ENCODE measurements at regions not wholly inside any gene's neighbourhood (a gene's known extent, or its start where the extent isn't known, plus 50 kb on each side); places are given as distances from the start of the nearest gene placed in this dataset.

DNA sequence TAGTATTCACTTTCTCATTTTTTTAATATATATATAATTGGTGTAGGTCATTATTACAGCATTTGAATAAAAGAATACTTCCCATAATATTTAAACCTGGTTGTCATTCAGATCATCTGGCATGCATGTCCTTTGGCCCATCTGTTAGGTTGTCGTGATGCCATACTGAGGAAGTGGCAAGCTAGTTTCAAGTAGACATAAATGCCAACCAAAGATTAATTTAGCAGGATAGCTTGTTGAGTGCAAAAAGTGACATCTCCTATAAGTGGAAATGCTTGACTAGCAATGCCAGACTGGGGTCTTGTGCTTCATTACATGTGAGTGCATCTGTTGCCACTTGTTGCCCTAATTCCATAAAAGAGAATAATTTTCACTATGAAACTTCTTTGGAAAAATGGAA, 1044.7 kb downstream of the GRIK2 start:
- no peak for DNase-seq

DNA sequence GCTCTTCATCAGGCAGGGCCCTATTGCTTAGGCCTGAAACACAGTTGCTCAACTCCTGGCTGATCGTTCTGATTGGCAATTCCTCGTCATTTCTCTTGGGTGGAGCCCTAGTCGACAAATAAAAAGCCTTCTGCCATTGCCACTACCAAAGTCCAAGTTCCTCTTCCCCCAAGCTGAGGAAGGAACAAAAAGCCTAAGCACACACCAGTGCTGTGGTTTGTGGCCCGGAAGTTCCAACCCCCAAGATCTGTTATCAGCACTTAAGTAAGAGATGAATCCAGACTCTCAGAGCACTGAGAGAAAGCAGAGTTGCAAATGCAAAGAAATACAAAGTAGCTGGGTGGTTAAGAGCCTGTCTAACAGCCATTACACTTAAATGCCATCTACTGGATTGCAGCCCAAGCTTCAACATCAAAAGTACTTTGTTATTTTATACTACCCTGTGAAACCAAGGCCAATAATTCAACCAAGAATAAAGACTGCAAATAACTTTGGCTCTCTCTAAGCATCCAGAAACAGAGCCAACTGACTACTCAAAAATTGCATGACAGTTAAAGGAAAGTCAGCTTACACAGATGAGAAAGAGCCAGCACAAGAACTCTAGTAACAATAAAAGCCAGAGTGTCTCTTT, 1024.0 kb downstream of the GRIK2 start:
- DNase-seq = no peak

DNA sequence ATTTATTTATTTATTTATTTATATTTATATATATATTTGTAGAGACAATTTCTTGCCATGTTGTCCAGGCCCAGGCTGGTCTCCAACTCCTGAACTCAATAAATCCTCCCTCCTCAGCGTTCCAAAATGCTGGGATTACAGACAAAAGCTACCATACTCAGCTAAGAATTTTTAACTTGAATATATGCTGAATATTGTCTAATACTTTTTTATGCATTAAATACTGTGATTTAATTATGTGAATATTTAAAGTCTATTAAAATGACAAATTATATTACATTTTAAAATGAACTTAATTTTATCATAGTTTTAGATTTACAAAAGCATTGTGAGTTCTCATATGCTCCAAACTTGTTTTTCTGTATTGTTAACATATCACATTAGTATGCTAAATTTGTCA, 1022.4 kb downstream of the GRIK2 start:
- DNase-seq = no peak

DNA sequence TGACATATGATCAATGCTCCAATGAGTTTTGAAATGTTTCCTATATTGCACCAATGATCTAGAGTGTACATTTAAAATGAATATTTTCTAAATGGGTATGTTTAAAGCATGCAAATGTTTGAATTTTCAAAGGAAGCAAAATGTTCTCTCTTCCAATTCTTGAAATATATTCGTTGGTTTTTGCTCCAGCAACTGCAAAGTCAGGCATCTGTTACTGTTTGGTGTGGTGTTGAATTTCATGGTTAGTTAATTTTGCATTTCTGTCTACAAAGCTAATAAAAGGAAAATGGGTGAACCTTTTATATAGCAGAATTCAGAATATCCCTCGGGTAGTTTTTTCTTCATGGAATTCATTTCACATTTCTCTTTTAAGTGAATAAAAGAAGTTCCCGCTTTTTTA, 1018.3 kb downstream of the GRIK2 start:
- no peak for DNase-seq

DNA sequence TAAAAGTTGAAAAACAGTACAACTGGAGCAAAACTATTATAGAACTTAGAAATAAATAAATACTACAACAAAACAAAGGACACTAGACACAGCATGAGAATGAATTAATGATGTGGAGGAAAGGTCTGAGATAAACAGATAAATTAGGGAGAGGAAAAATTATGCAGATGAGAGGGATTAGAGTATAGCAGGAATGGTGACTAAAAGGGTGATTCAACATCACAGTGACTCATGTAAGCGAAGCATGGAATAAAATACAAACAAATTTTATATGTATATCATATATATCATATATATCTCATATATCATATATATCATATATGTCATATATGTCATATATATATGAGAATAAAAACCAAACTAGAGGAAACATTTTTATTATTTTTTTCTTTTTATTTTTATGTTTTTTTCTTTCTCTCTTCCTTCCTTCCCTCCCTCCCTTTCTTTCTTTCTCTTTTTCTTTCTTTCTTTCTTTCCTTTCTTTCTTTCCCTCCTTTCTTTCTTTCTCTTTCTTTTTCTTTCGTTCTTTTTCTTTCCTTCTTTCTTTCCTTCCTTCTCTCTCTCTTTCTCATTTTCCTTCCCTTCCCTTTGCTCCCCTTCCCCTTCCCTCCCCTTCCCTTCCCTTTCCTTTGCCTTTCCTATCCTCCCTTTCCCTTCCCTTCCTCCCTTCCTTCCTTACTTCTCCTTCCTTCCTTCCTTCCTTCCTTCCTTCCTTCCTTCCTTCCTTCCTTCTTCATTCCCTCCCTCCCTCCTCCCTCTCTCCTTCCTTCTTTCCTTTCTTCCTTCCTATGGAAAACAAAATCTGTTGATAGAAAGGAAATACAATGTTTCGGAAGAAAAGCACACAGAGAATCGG, 1014.6 kb downstream of the GRIK2 start:
- no peak for DNase-seq

- DNase-seq = no peak
Measured at GRCh38 chr6:102405860-102406259, 1012.4 kb downstream of the GRIK2 start.

DNA sequence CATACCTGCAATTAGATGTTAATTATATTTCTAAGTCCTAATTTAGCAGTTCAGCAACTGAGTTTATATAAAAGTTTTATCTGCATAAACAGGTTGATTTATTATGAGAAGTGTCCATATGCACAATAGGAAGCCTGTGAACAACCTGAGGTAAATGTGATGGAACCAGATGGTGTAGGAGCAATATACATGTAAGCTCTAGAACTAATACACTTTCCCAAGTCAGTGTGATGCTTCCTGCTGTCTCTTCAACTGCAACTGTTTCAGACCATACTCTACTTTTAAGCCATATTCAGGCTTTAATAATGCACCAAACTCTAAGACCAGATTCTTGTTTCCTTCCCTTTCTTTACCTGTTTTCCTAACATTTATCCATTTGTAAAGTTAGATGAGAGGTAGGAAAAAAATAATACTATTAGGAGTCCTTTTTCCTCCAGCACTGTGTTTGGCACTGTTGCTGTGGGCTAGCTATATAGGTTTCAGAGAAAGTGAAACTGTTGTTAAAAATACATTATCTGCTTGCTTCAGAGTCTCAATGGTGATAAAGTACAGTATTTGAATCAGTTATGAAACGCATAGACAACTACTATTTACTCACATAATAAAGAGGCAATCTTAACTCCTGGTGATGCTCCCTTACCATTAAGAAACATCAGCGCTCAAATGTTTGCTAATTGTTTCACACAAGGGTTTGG, 1009.3 kb downstream of the GRIK2 start:
- DNase-seq = no peak

GRCh38 chr6:102398788-102399390, 1005.4 kb downstream of the GRIK2 start:
- no peak for DNase-seq

DNA sequence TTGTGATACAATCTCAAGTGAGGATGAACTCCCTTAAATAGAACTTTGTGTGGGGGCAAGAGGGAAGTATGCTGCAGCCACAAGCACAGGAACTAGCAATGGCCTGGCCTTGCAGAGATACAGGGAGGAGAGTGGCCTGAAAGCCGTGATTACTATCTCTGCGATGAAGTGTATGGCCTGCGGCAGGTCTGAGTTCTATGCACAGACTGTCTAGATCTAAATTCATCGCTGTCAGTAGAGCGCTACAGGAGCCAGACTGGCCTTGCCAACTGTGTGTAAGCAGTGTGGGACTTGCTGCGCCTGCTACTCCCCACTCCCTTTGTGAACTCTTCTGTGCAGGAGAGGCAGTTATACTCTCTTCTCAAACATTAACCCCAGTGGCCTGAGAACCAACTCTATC, 997.0 kb downstream of the GRIK2 start:
- no peak for DNase-seq

- no peak for DNase-seq
Measured at GRCh38 chr6:102389994-102390393, 996.5 kb downstream of the GRIK2 start.

DNA sequence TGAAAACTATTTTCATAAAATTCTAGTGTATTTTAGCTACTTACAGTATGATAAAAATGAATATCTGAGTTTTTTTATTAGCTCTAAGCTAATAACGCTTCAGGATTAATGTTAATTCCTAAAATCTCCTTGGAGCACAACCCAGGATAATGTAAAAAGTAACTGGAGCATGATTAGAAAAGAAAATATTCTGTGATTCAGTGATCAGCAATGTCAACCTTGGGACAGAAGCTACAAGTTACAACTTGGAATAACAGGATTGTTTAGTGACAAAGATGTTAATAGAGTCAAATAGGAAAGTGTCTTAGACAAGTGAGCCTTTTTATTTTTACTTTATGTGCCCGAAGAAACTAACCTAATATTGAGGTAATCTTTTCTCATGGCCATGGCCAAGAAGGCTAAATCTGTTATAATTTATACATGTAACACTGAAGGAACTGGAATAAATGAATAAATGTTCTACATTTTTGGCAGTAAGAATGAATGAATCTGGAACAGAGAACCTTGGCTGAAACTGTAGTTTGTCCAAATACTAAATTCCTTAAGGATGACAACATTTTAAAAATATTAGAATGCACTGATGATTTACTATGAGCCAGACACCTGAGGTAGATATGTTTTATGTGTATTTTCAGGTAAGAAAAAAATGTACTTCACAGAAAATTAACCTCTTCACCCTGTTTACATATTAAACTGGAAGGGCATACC, 994.0 kb downstream of the GRIK2 start:
- no peak for DNase-seq

- no peak for DNase-seq
Measured at GRCh38 chr6:102381203-102381602, 987.7 kb downstream of the GRIK2 start.

GRCh38 chr6:102356170-102356569, 962.7 kb downstream of the GRIK2 start:
- DNase-seq = no peak

GRCh38 chr6:102355578-102355977, 962.1 kb downstream of the GRIK2 start:
- DNase-seq = no peak

- DNase-seq = no peak
Measured at GRCh38 chr6:102352552-102352951, 959.0 kb downstream of the GRIK2 start.

DNA sequence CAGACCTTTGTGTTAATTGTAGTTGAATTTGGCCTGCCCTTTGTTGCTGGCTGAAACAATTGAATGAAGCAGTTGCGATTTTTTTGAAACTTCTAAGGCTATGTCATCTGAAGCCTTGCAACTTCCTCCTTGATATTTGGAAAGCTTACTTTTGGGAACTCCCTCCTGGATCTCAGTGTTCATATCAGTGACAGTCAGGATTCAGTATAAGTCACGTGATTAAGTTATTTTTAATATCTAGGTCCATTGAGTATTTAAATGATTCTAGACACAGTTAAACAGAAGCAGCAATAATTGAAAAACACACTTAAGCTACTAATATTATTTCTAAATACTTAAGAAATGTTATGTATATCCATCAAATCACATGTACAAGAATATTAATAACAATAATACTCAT, 951.3 kb downstream of the GRIK2 start:
- DNase-seq = no peak

DNA sequence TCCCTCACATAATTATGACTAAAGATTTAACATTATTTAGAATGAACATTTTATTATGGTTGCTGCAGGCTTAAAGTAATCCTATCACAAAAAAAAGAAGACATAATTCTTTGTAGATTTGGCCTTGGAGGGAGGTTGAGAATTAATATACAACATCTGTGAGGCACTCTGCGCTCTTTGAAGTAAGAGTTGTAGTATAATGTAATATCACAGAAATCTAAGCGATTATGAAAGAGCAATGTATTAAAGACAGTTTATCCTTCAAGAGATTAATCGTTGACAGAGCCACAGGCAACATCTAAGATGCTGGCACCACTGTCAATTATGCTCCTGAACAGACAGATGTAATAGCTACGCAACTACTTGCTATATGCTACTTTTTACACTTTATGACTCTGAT, 946.8 kb downstream of the GRIK2 start:
- no peak for DNase-seq

GRCh38 chr6:102333736-102334135, 940.2 kb downstream of the GRIK2 start:
- no peak for DNase-seq

- DNase-seq = no peak
Measured at GRCh38 chr6:102327697-102328225, 934.3 kb downstream of the GRIK2 start.

- DNase-seq = no peak
Measured at GRCh38 chr6:102313699-102314098, 920.2 kb downstream of the GRIK2 start.

DNA sequence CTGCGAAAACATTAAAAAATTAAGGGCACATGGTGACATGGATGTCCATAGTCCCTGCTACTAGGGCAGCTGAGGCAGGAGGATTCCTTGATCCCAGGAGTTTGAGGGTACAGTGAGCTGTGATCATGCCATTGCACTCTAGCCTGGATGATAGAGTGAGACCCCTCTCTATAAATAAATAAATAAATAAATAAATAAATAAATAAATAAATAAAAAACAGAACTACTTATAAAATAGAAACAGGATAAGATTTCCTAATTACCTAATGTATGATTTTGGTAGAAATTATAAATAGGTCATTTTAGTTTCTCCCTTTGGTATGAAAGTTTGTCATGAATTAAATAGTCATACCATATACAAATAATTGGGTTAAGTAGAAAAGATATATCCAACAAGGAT, 916.2 kb downstream of the GRIK2 start:
- DNase-seq = no peak

GRCh38 chr6:102300350-102300749, 906.8 kb downstream of the GRIK2 start:
- no peak for DNase-seq

- DNase-seq = no peak
Measured at GRCh38 chr6:102298051-102298450, 904.5 kb downstream of the GRIK2 start.
